HG03439 (cell line): ENCODE measurements at regions not wholly inside any gene's neighbourhood (a gene's known extent, or its start where the extent isn't known, plus 50 kb on each side); places are given as distances from the start of the nearest gene placed in this dataset.

Experiments
- ATAC-seq: cut with Tn5 transposase; IDR thresholded peaks from one replicate; pipeline ENCODE4 v1.9.1; 2021; ENCODE audit warnings: mild to moderate bottlenecking, moderate library complexity; ENCODE audit not compliant: unreplicated experiment

DNA sequence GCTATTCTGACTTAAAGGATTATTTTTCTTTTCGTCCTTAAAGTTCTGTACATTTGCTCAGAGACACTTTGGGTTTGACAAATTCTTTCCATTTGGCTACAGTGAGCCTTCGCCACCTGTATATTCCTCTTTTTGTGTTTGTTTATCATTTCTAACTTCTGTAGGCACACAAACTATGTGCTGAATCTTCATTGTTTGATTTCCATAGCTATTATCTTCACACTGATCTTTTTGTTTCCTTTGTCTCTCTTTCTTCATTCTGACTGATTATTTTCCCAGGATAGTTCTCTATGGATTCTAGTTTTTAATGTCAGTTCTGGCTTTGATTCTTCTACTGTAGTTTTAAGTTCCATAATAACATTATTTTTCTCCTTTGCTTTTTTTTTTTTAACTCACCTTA is 350.2 kb downstream of the ZNF521 start:
- no peak for ATAC-seq

- ATAC-seq: no peak
Measured at GRCh38 chr18:25005541-25006403, 346.2 kb downstream of the ZNF521 start.

GRCh38 chr18:25010623-25011374 is 341.2 kb downstream of the ZNF521 start:
- no peak for ATAC-seq
